NT2/D1 (cell line): ENCODE measurements at regions not wholly inside any gene's neighbourhood (a gene's known extent, or its start where the extent isn't known, plus 50 kb on each side); places are given as distances from the start of the nearest gene placed in this dataset.

Experiments used
- SUZ12 ChIP-seq: IDR thresholded peaks from 2 replicates; pipeline ENCODE4 v1.6.1; 2011; ENCODE audit not compliant: insufficient read length, insufficient read depth; ENCODE audit errors: extremely low read depth
- ZNF274 ChIP-seq: IDR thresholded peaks from 2 replicates; pipeline ENCODE4 v1.6.1; 2011; ENCODE audit warnings: mild to moderate bottlenecking, low read depth, low read length

DNA sequence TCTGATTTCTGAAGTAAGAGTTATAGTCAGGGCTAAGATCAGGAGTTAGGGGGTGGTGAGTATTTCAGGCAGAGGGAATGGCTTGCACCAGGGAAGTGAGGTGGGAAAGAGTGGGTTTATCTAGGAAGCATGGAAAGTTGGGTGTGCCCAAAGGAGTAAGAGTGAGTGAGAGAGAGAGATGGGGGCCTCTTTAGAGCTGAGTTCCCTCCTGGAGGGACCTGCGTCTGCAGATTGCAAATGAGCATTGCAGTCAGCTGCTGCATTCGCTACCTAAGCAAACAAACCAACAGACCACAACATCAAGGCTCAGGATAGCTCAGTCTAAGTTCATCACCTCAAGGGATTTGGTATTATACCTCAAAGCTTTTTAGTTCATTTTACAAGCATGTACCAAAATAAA, 405.8 kb downstream of the FGF9 start:
- TF ChIP-seq ZNF274, result no peak
- TF ChIP-seq SUZ12, result no peak
